ENCODE measurements at regions not wholly inside any gene's neighbourhood (a gene's known extent, or its start where the extent isn't known, plus 50 kb on each side); places are given as distances from the start of the nearest gene placed in this dataset.

DNA sequence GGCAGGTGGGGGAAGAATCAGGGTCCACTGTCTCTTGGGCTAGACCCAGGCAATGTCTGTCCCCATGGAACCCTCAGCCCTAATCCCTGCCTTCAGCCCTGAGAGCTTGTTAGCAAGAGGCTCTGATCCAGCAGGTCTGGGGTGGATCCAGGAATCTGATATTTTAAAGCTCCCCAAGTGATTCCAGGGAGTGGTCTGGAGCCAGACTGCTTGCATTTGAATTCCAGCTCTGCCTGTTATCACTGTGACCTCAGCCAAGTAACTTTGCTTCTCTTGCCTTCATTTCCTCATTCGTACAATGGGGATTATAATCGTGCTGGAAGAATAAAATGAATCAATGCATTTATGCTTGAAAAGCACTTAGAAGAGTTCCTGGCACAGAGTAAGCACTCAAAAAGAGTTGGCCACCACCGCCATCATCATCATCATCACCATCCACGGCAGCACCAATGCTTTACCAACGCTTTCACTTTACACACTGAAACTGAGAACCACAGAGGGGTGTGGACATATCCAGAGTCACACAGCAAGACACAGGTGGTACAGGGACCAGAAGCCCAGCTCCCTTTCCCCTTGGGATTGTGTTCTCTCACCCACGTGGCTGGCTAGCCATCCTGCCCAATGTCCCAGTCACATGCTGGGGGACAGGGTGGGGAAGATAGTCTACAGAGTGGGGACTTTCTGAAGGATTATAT, 75.7 kb upstream of the RALY start:
- no peak overlapping the region for H3K4me3 ChIP-seq (ENCODE audit: extremely low read depth in 1 of 4, insufficient read depth in 2 of 4, low read depth in 3 of 4, low read length in 4 of 4)
- TF ChIP-seq EGR1 (IDR thresholded peaks at IDR 0.05; ENCODE audit: borderline replicate concordance, low read depth, low read length) (no peak), POLR2AphosphoS5 (IDR thresholded peaks at IDR 0.05; ENCODE audit: low read depth, low read length) (no peak), EZH2 (IDR thresholded peaks at IDR 0.05; ENCODE audit: low read depth, low read length, severe bottlenecking) (no peak), SIN3A (conservative IDR thresholded peaks at IDR 0.05 in 1 of 2, IDR thresholded peaks at IDR 0.05 in 1 of 2; ENCODE audit: low read depth in 1 of 2, low read length in 2 of 2) (no peak), TBP (IDR thresholded peaks at IDR 0.05; ENCODE audit: low read depth, low read length) (no peak), SIX5 (IDR thresholded peaks at IDR 0.05; ENCODE audit: low read depth, low read length) (no peak), JUND (IDR thresholded peaks at IDR 0.05; ENCODE audit: low read length) (no peak), RXRA (IDR thresholded peaks at IDR 0.05; ENCODE audit: insufficient read depth, low read depth, low read length) (no peak)
- TF ChIP-seq, protein P1, sequence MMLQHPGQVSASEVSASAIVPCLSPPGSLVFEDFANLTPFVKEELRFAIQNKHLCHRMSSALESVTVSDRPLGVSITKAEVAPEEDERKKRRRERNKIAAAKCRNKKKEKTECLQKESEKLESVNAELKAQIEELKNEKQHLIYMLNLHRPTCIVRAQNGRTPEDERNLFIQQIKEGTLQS (IDR thresholded peaks at IDR 0.05; ENCODE audit: insufficient read depth, low read depth, low read length) = no peak
- TF ChIP-seq, protein P2, sequence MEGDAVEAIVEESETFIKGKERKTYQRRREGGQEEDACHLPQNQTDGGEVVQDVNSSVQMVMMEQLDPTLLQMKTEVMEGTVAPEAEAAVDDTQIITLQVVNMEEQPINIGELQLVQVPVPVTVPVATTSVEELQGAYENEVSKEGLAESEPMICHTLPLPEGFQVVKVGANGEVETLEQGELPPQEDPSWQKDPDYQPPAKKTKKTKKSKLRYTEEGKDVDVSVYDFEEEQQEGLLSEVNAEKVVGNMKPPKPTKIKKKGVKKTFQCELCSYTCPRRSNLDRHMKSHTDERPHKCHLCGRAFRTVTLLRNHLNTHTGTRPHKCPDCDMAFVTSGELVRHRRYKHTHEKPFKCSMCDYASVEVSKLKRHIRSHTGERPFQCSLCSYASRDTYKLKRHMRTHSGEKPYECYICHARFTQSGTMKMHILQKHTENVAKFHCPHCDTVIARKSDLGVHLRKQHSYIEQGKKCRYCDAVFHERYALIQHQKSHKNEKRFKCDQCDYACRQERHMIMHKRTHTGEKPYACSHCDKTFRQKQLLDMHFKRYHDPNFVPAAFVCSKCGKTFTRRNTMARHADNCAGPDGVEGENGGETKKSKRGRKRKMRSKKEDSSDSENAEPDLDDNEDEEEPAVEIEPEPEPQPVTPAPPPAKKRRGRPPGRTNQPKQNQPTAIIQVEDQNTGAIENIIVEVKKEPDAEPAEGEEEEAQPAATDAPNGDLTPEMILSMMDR (IDR thresholded peaks at IDR 0.05; ENCODE audit: control extremely low read depth in 1 of 3, insufficient read depth in 1 of 3, low read depth in 1 of 3, low read length in 3 of 3) = no peak

More for the DNA sequence above, 75.7 kb upstream of the RALY start:
- Histone ChIP-seq H2BK120ac (replicated peaks; ENCODE audit: low read depth, low read length) (no peak overlapping the region), H3K4me1 (replicated peaks in 1 of 4; ENCODE audit: control insufficient read depth in 3 of 4, insufficient read depth in 4 of 4, low read length in 3 of 4) (no peaks in the 10 kb centered on the region), H3K23ac (ENCODE audit: insufficient read length) (no peak overlapping the region), H3K79me1 (ENCODE audit: low read depth, low read length) (no peaks in the 10 kb centered on the region), H2BK15ac (ENCODE audit: low read length) (no peak overlapping the region), H3K4ac (replicated peaks; ENCODE audit: insufficient read length, low read depth, low read length) (no peak overlapping the region), H3K9me3 (ENCODE audit: insufficient read depth in 2 of 2, low read depth in 1 of 2, low read length in 1 of 2) (no peaks in the 10 kb centered on the region), H3K4me2 (ENCODE audit: insufficient read depth in 1 of 2, low read depth in 2 of 2, low read length in 2 of 2) (no peak overlapping the region), H3K23me2 (ENCODE audit: low read depth, low read length) (no peaks in the 10 kb centered on the region), H2BK20ac (ENCODE audit: low read length) (no peak overlapping the region), H3K79me2 (ENCODE audit: control insufficient read depth in 1 of 2, insufficient read depth in 2 of 2, low read length in 2 of 2) (no peaks in the 10 kb centered on the region), H4K8ac (ENCODE audit: extremely low read depth, insufficient read depth, low read length) (no peak overlapping the region), H2AK5ac (ENCODE audit: low read depth, low read length) (no peak overlapping the region), H2BK12ac (ENCODE audit: low read depth, low read length) (no peak overlapping the region), H3K36me3 (ENCODE audit: control insufficient read depth in 2 of 4, insufficient read depth in 4 of 4, low read length in 3 of 4) (no peaks in the 10 kb centered on the region), H3K27ac (ENCODE audit: low read depth, low read length) (no peak overlapping the region), H3K27me3 (replicated peaks in 1 of 4; ENCODE audit: control insufficient read depth in 3 of 4, extremely low read depth in 1 of 4, insufficient read depth in 3 of 4, low read length in 3 of 4) (no peaks in the 10 kb centered on the region), H4K5ac (ENCODE audit: insufficient read length, low read depth, low read length) (no peak overlapping the region), H3K14ac (ENCODE audit: insufficient read length) (no peak overlapping the region), H4K91ac (replicated peaks; ENCODE audit: insufficient read length, low read length) (no peak overlapping the region), H2BK5ac (ENCODE audit: low read depth, low read length) (no peak overlapping the region), H4K20me1 (replicated peaks in 1 of 2; ENCODE audit: control insufficient read depth in 1 of 2, insufficient read depth in 2 of 2, low read length in 2 of 2) (no peaks in the 10 kb centered on the region), H3K18ac (ENCODE audit: extremely low read depth, low read length) (no peak overlapping the region), H3K56ac (replicated peaks; ENCODE audit: insufficient read length, low read depth, low read length) (no peak overlapping the region), H3K9ac (replicated peaks in 1 of 4; ENCODE audit: extremely low read depth in 1 of 4, low read depth in 3 of 4, low read length in 3 of 4) (no peak overlapping the region), H2AFZ (ENCODE audit: low read length) (no peak overlapping the region)
- DNase-seq (ENCODE audit: low read depth in 1 of 2, low spot score in 2 of 2) (no peak), FAIRE-seq (no peak)
- ChIA-PET CTCF (ENCODE audit: partially characterized antibody) (interaction anchor here (1.1 to 6.0 kb wide), 6 partner anchors 9 to 151 kb away, joined by 3 to 73 read pairs (median 8); no protein-coding TSS in a partner anchor), POLR2A (ENCODE audit: partially characterized antibody) (no interaction called here)
- 82% methylated on average over 6 of the region's 6 CpGs; no CpG with 5 or more reads in 1 of the 2 experiments for WGBS, 2 experiments (ENCODE audit: extremely low coverage in 1 of 2, insufficient coverage in 1 of 2, insufficient read length in 1 of 2, insufficient replicate concordance in 2 of 2, low coverage in 1 of 2, low lambda C conversion rate in 2 of 2, missing lambda C conversion rate in 1 of 2)

All from H1 (cell line).